ENCODE measurements at regions not wholly inside any gene's neighbourhood (a gene's known extent, or its start where the extent isn't known, plus 50 kb on each side); places are given as distances from the start of the nearest gene placed in this dataset.

DNA sequence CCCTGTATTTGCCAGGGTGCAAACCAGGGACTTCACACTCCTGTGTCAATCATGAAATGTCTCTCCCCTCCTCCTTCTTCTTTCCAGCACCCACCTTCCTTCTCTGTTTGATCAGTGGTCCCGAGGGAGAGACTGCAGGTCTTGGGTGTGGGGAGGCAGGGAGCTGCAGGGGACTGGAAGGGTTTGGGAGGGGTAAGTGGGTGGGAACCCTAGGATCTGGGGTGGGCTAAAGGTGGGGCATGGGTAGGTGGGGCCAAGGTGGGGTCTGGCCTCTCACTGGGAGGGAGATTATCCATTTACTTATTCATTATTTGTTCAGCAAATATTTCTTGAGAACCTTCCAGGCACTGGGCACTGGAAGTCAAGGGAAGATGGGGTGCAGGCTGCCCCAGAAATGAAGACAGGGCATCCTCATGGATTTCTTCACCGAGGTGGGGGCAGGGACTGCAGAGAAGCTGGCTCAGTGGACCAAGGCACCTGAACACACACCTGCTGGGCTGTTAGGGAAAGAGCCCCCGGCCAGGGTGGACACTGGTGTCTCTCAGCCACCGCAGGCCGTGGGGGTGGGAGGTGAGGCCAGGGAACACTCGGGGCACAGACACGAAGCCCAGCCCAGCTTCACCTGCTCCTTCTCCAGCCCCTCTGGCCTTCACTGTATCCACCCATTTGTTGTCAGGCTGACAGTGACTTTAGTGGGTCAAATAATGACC, 193.9 kb upstream of the C1orf174 start:
- TF ChIP-seq, protein P1, sequence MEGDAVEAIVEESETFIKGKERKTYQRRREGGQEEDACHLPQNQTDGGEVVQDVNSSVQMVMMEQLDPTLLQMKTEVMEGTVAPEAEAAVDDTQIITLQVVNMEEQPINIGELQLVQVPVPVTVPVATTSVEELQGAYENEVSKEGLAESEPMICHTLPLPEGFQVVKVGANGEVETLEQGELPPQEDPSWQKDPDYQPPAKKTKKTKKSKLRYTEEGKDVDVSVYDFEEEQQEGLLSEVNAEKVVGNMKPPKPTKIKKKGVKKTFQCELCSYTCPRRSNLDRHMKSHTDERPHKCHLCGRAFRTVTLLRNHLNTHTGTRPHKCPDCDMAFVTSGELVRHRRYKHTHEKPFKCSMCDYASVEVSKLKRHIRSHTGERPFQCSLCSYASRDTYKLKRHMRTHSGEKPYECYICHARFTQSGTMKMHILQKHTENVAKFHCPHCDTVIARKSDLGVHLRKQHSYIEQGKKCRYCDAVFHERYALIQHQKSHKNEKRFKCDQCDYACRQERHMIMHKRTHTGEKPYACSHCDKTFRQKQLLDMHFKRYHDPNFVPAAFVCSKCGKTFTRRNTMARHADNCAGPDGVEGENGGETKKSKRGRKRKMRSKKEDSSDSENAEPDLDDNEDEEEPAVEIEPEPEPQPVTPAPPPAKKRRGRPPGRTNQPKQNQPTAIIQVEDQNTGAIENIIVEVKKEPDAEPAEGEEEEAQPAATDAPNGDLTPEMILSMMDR (IDR thresholded peaks at IDR 0.05) = no peak
- H3K9me3 ChIP-seq = peaks cover 7% of the 10 kb centered on the region
- no peaks in the 10 kb centered on the region for H3K36me3 ChIP-seq
- no peak for DNase-seq (ENCODE audit: low spot score)
- H3K27ac ChIP-seq = no peak overlapping the region
- no peaks in the 10 kb centered on the region for H3K27me3 ChIP-seq (replicated peaks; ENCODE audit: insufficient read depth)
- no peaks in the 10 kb centered on the region for H3K4me1 ChIP-seq (ENCODE audit: control insufficient read depth in 1 of 2, low read depth in 2 of 2)
- no peak overlapping the region for H3K4me3 ChIP-seq
- no peak for ATAC-seq (ENCODE audit: insufficient number of reproducible peaks, low FRiP score, low read depth)

- no peaks in the 10 kb centered on the region for H3K4me1 ChIP-seq (ENCODE audit: control insufficient read depth in 1 of 2, low read depth in 2 of 2)
- no peaks in the 10 kb centered on the region for H3K36me3 ChIP-seq
- DNase-seq (ENCODE audit: low spot score) (no peak), ATAC-seq (ENCODE audit: insufficient number of reproducible peaks, low FRiP score, low read depth) (no peak)
- H3K9me3 ChIP-seq = peaks cover 7% of the 10 kb centered on the region
- no peaks in the 10 kb centered on the region for H3K27me3 ChIP-seq (replicated peaks; ENCODE audit: insufficient read depth)
- H3K4me3 ChIP-seq = no peak overlapping the region
- TF ChIP-seq, protein P1 (IDR thresholded peaks at IDR 0.05) = no peak
- no peak overlapping the region for H3K27ac ChIP-seq
Observed at GRCh38 chr1:4095433-4095971, 195.4 kb upstream of the C1orf174 start.

DNA sequence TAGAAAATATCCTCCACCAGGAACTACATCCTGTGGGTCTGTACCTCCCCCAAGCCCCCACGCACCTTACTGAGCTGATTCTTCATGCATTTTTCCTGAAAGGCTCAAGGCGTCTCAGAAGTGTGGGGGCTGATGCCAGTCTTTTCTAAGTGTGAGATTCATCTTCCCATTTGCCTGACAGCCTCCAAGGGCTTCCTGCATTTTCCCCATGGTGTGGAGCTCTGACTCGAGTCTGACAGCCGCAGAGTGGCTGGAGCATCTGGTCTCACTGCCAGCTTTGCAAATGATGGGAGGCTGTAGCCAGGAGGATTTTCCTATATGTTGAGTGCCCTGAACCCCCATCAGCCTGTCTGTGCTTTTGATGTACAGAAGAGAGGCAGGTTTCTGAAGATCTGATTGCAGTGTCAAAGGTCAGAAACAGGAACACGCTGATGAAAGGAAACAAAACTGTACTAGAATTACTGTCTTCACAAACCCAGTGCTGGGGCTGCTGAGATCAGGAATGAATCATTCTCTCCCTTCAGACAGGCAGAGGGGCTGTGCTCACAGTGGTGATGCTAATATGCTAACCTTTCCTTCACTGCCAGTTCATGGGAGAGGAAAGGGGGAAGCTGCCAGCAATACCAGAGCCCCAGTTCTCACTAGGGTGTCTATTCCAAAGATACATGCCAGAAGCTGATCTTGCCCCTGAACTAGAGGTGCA, 201.5 kb upstream of the C1orf174 start:
- DNase-seq (ENCODE audit: low spot score) (no peak), ATAC-seq (ENCODE audit: insufficient number of reproducible peaks, low FRiP score, low read depth) (no peak)
- no peaks in the 10 kb centered on the region for H3K27me3 ChIP-seq (replicated peaks; ENCODE audit: insufficient read depth)
- no peaks in the 10 kb centered on the region for H3K9me3 ChIP-seq
- H3K36me3 ChIP-seq = no peaks in the 10 kb centered on the region
- no peak overlapping the region for H3K4me3 ChIP-seq
- TF ChIP-seq, protein P1 (IDR thresholded peaks at IDR 0.05) = no peak
- no peaks in the 10 kb centered on the region for H3K4me1 ChIP-seq (ENCODE audit: control insufficient read depth in 1 of 2, low read depth in 2 of 2)
- H3K27ac ChIP-seq = no peak overlapping the region

GRCh38 chr1:4105300-4105880, 205.3 kb upstream of the C1orf174 start:
- Histone ChIP-seq H3K27me3 (replicated peaks; ENCODE audit: insufficient read depth) (no peaks in the 10 kb centered on the region), H3K27ac (no peak overlapping the region), H3K4me3 (no peak overlapping the region), H3K9me3 (no peaks in the 10 kb centered on the region), H3K36me3 (no peaks in the 10 kb centered on the region), H3K4me1 (ENCODE audit: control insufficient read depth in 1 of 2, low read depth in 2 of 2) (no peaks in the 10 kb centered on the region)
- ATAC-seq (ENCODE audit: insufficient number of reproducible peaks, low FRiP score, low read depth) (no peak), DNase-seq (ENCODE audit: low spot score) (no peak)
- TF ChIP-seq, protein P1 (IDR thresholded peaks at IDR 0.05) = no peak

GRCh38 chr1:4106731-4107130, 206.7 kb upstream of the C1orf174 start:
- no peak for DNase-seq (ENCODE audit: low spot score)
- H3K27me3 ChIP-seq (replicated peaks; ENCODE audit: insufficient read depth) = no peaks in the 10 kb centered on the region

More at GRCh38 chr1:4106731-4107130, 206.7 kb upstream of the C1orf174 start:
- Histone ChIP-seq H3K4me3 (no peak overlapping the region), H3K4me1 (ENCODE audit: control insufficient read depth in 1 of 2, low read depth in 2 of 2) (no peaks in the 10 kb centered on the region), H3K27ac (no peak overlapping the region), H3K36me3 (no peaks in the 10 kb centered on the region), H3K9me3 (no peaks in the 10 kb centered on the region)
- TF ChIP-seq, protein P1 (IDR thresholded peaks at IDR 0.05) = no peak
- no peak for ATAC-seq (ENCODE audit: insufficient number of reproducible peaks, low FRiP score, low read depth)
